ENCODE measurements at regions not wholly inside any gene's neighbourhood (a gene's known extent, or its start where the extent isn't known, plus 50 kb on each side); places are given as distances from the start of the nearest gene placed in this dataset.

DNA sequence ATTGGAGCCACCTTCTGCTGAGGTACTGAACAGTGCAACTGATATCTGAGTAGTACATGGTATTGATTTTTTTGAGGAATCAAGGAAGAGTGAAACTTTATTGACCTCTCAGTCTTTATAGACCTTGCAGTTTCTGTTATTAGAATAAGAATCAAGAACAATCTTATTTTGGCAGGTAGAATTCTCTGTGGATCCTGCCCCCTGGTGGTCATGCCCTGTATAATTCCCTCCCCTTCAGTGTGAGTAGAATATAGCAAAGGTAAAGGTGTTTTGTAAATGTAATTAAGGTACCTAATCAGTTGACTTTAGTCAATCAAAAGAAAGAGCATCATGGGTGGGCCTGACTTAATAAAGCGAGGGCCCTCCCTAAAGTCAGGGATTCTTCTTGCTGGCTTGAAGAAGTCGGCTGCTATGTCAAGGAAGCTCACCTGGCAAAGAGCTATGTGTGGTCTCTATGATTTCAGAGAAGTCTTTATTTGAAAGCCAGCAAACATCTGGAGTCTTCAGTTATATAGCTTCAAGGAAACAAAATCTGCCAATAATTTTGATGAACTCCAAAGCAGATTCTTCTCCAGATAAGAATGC, 142.8 kb downstream of the LSM5 start:
- Histone ChIP-seq H4K20me1 (ENCODE audit: insufficient read depth, low read length) (no peaks in the 10 kb centered on the region), H3K27ac (ENCODE audit: low read length) (no peak overlapping the region), H3K4me3 (ENCODE audit: low read depth in 1 of 2, low read length in 2 of 2) (no peak overlapping the region), H3K79me2 (ENCODE audit: insufficient read depth, low read length) (no peaks in the 10 kb centered on the region), H2AFZ (ENCODE audit: low read depth, low read length) (no peak overlapping the region), H3K9ac (ENCODE audit: low read depth, low read length) (no peak overlapping the region), H3K9me3 (ENCODE audit: insufficient read depth, low read length, severe bottlenecking) (no peaks in the 10 kb centered on the region), H3K27me3 (ENCODE audit: insufficient read depth, low read length, poor library complexity) (no peaks in the 10 kb centered on the region), H3K4me1 (ENCODE audit: insufficient read depth, low read length) (no peaks in the 10 kb centered on the region), H3K4me2 (ENCODE audit: insufficient read depth, low read length) (no peak overlapping the region), H3K36me3 (ENCODE audit: insufficient read depth, low read length) (no peaks in the 10 kb centered on the region)
- ATAC-seq (ENCODE audit: insufficient read depth, low read depth): no peak
- DNase-seq: peak; percentile 11
- TF ChIP-seq EZH2 (IDR thresholded peaks at IDR 0.05; ENCODE audit: borderline replicate concordance, low read depth, low read length, severe bottlenecking) (no peak), CTCF (IDR thresholded peaks at IDR 0.05; ENCODE audit: borderline replicate concordance, extremely low read depth, low read length, poor library complexity, severe bottlenecking) (peak; percentile 66)

- no peak overlapping the region for H3K4me2 ChIP-seq (ENCODE audit: insufficient read depth, low read length)
- no peaks in the 10 kb centered on the region for H3K27me3 ChIP-seq (ENCODE audit: insufficient read depth, low read length, poor library complexity)
- no peaks in the 10 kb centered on the region for H3K9me3 ChIP-seq (ENCODE audit: insufficient read depth, low read length, severe bottlenecking)
- TF ChIP-seq CTCF (IDR thresholded peaks at IDR 0.05; ENCODE audit: borderline replicate concordance, extremely low read depth, low read length, poor library complexity, severe bottlenecking): no peak
- no peak for TF ChIP-seq EZH2 (IDR thresholded peaks at IDR 0.05; ENCODE audit: borderline replicate concordance, low read depth, low read length, severe bottlenecking)
- no peaks in the 10 kb centered on the region for H3K36me3 ChIP-seq (ENCODE audit: insufficient read depth, low read length)
- no peak for DNase-seq
- H3K4me3 ChIP-seq (ENCODE audit: low read depth in 1 of 2, low read length in 2 of 2): no peak overlapping the region
- H2AFZ ChIP-seq (ENCODE audit: low read depth, low read length): no peak overlapping the region
- no peaks in the 10 kb centered on the region for H3K79me2 ChIP-seq (ENCODE audit: insufficient read depth, low read length)
- no peak overlapping the region for H3K9ac ChIP-seq (ENCODE audit: low read depth, low read length)
- H3K4me1 ChIP-seq (ENCODE audit: insufficient read depth, low read length): no peaks in the 10 kb centered on the region
- no peak overlapping the region for H3K27ac ChIP-seq (ENCODE audit: low read length)
- no peaks in the 10 kb centered on the region for H4K20me1 ChIP-seq (ENCODE audit: insufficient read depth, low read length)
- no peak for ATAC-seq (ENCODE audit: insufficient read depth, low read depth)
Measured at GRCh38 chr7:32346253-32346652, 143.9 kb downstream of the LSM5 start.

DNA sequence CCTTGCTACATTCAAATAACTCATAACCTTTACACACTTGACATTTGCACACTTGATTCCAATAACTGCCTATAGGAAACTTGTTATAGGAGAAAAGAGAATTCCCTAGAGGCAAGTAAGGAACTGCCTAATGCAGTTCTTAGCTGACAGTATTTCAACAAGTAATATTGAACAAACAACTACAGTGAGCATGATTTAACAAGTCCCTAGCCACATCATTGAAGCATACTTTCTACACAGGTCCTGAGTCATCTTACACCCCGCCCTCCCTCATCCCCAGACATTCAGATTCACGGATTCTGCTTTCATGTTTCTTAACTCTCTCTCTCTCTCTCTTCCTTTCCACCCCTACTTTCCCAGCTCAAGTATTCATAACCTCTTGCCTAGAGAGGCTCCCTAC, 153.5 kb downstream of the LSM5 start:
- Histone ChIP-seq H3K27ac (ENCODE audit: low read length) (no peak overlapping the region), H3K4me2 (ENCODE audit: insufficient read depth, low read length) (no peak overlapping the region), H2AFZ (ENCODE audit: low read depth, low read length) (no peak overlapping the region), H3K79me2 (ENCODE audit: insufficient read depth, low read length) (no peaks in the 10 kb centered on the region), H3K4me3 (ENCODE audit: low read depth in 1 of 2, low read length in 2 of 2) (no peak overlapping the region), H3K4me1 (ENCODE audit: insufficient read depth, low read length) (no peaks in the 10 kb centered on the region), H3K9me3 (ENCODE audit: insufficient read depth, low read length, severe bottlenecking) (no peaks in the 10 kb centered on the region), H4K20me1 (ENCODE audit: insufficient read depth, low read length) (no peaks in the 10 kb centered on the region), H3K36me3 (ENCODE audit: insufficient read depth, low read length) (no peaks in the 10 kb centered on the region), H3K27me3 (ENCODE audit: insufficient read depth, low read length, poor library complexity) (no peaks in the 10 kb centered on the region), H3K9ac (ENCODE audit: low read depth, low read length) (no peak overlapping the region)
- no peak for DNase-seq
- no peak for TF ChIP-seq CTCF (IDR thresholded peaks at IDR 0.05; ENCODE audit: borderline replicate concordance, extremely low read depth, low read length, poor library complexity, severe bottlenecking)
- no peak for TF ChIP-seq EZH2 (IDR thresholded peaks at IDR 0.05; ENCODE audit: borderline replicate concordance, low read depth, low read length, severe bottlenecking)
- no peak for ATAC-seq (ENCODE audit: insufficient read depth, low read depth)

GRCh38 chr7:32335107-32335506, 155.1 kb downstream of the LSM5 start:
- Histone ChIP-seq H3K27ac (ENCODE audit: low read length) (no peak overlapping the region), H3K4me1 (ENCODE audit: insufficient read depth, low read length) (no peaks in the 10 kb centered on the region), H3K9ac (ENCODE audit: low read depth, low read length) (no peak overlapping the region), H4K20me1 (ENCODE audit: insufficient read depth, low read length) (no peaks in the 10 kb centered on the region), H3K79me2 (ENCODE audit: insufficient read depth, low read length) (no peaks in the 10 kb centered on the region), H3K27me3 (ENCODE audit: insufficient read depth, low read length, poor library complexity) (no peaks in the 10 kb centered on the region), H3K4me2 (ENCODE audit: insufficient read depth, low read length) (no peak overlapping the region), H3K4me3 (ENCODE audit: low read depth in 1 of 2, low read length in 2 of 2) (no peak overlapping the region), H3K36me3 (ENCODE audit: insufficient read depth, low read length) (no peaks in the 10 kb centered on the region), H2AFZ (ENCODE audit: low read depth, low read length) (no peak overlapping the region), H3K9me3 (ENCODE audit: insufficient read depth, low read length, severe bottlenecking) (no peaks in the 10 kb centered on the region)
- TF ChIP-seq EZH2 (IDR thresholded peaks at IDR 0.05; ENCODE audit: borderline replicate concordance, low read depth, low read length, severe bottlenecking) (no peak), CTCF (IDR thresholded peaks at IDR 0.05; ENCODE audit: borderline replicate concordance, extremely low read depth, low read length, poor library complexity, severe bottlenecking) (no peak)
- no peak for DNase-seq
- no peak for ATAC-seq (ENCODE audit: insufficient read depth, low read depth)

Measured in DND-41 (cell line).